Hematopoietic multipotent progenitor cell (in vitro differentiated cells): ENCODE measurements at regions not wholly inside any gene's neighbourhood (a gene's known extent, or its start where the extent isn't known, plus 50 kb on each side); places are given as distances from the start of the nearest gene placed in this dataset.

Experiments
- DNase-seq, 3 donors: peaks; one replicate each; pipeline ENCODE4 v3.0.0-alpha.2; 2011 to 2015; ENCODE audit warnings: low read depth in 2 of 3, low spot score in 2 of 3

- DNase-seq = no peak
These were observed 83.9 kb upstream of the NWD2 start for GRCh38 chr4:37160653-37161052.

GRCh38 chr4:37165844-37166243, 78.7 kb upstream of the NWD2 start:
- no peak for DNase-seq

GRCh38 chr4:37169956-37170355, 74.6 kb upstream of the NWD2 start:
- DNase-seq = no peak

- DNase-seq = no peak
These were observed 56.4 kb upstream of the NWD2 start for GRCh38 chr4:37188100-37188499.
